ENCODE measurements at regions not wholly inside any gene's neighbourhood (a gene's known extent, or its start where the extent isn't known, plus 50 kb on each side); places are given as distances from the start of the nearest gene placed in this dataset.

DNA sequence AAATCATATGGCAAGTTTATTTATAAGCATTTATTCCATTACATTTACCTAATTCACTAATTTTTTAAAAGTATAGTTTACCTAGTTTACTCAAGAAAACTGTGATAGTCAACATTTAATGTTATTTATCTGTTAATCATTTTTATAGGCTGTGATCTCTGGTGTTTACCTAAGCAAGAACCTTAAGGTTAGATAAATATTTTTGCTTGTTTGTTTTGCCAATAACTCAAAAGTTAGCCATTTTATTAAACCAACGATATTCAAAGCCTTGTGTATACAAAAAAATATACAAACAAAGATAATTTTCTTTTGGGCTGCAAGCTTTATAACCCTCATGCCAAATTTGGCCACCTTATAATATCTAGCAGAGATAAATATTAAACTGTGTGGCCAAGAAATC, 157.3 kb downstream of the SLCO1B3 start:
- Histone ChIP-seq H3K36me3 (no peaks in the 10 kb centered on the region), H3K27me3 (replicated peaks; ENCODE audit: insufficient read depth) (no peaks in the 10 kb centered on the region), H3K9me3 (no peaks in the 10 kb centered on the region), H3K4me1 (replicated peaks) (no peaks in the 10 kb centered on the region), H3K4me3 (no peak overlapping the region), H3K27ac (no peak overlapping the region)
- 36% methylated on average over 1 of the region's 1 CpG for WGBS
- DNase-seq (ENCODE audit: low spot score), result no peak
- intact Hi-C loops (cut with DNase I), result no loop called here
- TF ChIP-seq POLR2AphosphoS5 (IDR thresholded peaks at IDR 0.05) (no peak), POLR2A (IDR thresholded peaks at IDR 0.05) (no peak), CTCF (IDR thresholded peaks at IDR 0.05) (no peak)

DNA sequence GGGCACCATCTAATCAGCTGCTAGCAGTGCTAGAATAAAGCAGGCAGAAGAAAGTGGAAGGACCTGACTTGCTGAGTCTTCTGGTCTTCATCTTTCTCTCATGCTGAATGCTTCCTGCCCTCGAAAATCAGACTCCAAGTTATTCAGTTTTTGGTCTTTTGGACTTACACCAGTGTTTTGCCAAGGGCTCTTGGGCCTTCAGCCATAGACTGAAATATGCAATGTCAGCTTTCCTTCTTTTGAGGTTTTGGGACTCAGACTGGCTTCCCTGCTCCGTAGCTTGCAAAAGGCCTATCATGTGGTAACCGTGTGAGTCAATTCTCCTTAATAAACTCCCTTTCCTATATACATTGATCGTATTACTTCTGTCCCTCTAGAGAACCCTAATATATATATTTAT, 159.3 kb downstream of the SLCO1B3 start:
- H3K36me3 ChIP-seq, result no peaks in the 10 kb centered on the region
- H3K9me3 ChIP-seq, result no peaks in the 10 kb centered on the region
- DNase-seq (ENCODE audit: low spot score), result no peak
- no peak overlapping the region for H3K4me3 ChIP-seq
- no peaks in the 10 kb centered on the region for H3K4me1 ChIP-seq (replicated peaks)
- H3K27ac ChIP-seq, result no peak overlapping the region
- 77% methylated on average over 4 of the region's 4 CpGs for WGBS
- intact Hi-C loops (cut with DNase I), result no loop called here
- H3K27me3 ChIP-seq (replicated peaks; ENCODE audit: insufficient read depth), result no peaks in the 10 kb centered on the region
- TF ChIP-seq CTCF (IDR thresholded peaks at IDR 0.05) (no peak), POLR2A (IDR thresholded peaks at IDR 0.05) (no peak), POLR2AphosphoS5 (IDR thresholded peaks at IDR 0.05) (no peak)

DNA sequence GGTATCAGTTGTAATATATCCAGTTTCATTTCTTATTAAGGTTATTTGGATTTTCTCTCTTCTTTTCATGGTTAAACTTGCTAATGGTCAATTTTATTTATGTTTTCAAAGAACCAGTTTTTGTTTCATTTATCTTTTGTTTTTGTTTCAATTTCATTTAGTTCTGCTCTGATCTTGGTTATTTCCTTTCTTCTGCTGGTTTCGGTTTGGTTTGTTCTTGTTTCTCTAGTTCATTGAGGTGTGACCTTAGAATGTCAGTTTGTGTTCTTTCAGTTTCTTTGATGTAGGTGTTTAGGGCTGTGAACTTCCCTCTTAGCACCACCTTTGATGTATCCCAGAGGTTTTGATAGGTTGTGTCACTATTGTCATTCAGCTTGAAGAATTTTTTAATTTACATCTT, 145.6 kb upstream of the SLCO1B1 start:
- intact Hi-C loops (cut with DNase I), result no loop called here
- Histone ChIP-seq H3K36me3 (no peaks in the 10 kb centered on the region), H3K9me3 (no peaks in the 10 kb centered on the region), H3K27ac (no peak overlapping the region), H3K27me3 (replicated peaks; ENCODE audit: insufficient read depth) (no peaks in the 10 kb centered on the region), H3K4me3 (no peak overlapping the region), H3K4me1 (replicated peaks) (no peaks in the 10 kb centered on the region)
- TF ChIP-seq POLR2A (IDR thresholded peaks at IDR 0.05) (no peak), POLR2AphosphoS5 (IDR thresholded peaks at IDR 0.05) (no peak), CTCF (IDR thresholded peaks at IDR 0.05) (no peak)
- WGBS, result 32% methylated on average over 1 of the region's 1 CpG
- no peak for DNase-seq (ENCODE audit: low spot score)

GRCh38 chr12:21001778-21002177, 129.2 kb upstream of the SLCO1B1 start:
- H3K9me3 ChIP-seq, result no peaks in the 10 kb centered on the region
- TF ChIP-seq CTCF (IDR thresholded peaks at IDR 0.05), result no peak
- TF ChIP-seq POLR2A (IDR thresholded peaks at IDR 0.05), result no peak
- no peak for TF ChIP-seq POLR2AphosphoS5 (IDR thresholded peaks at IDR 0.05)
- no peak overlapping the region for H3K27ac ChIP-seq
- WGBS, result 89% methylated on average over 2 of the region's 2 CpGs
- intact Hi-C loops (cut with DNase I), result no loop called here
- DNase-seq (ENCODE audit: low spot score), result no peak
- H3K36me3 ChIP-seq, result no peaks in the 10 kb centered on the region
- no peaks in the 10 kb centered on the region for H3K4me1 ChIP-seq (replicated peaks)
- H3K27me3 ChIP-seq (replicated peaks; ENCODE audit: insufficient read depth), result no peaks in the 10 kb centered on the region
- H3K4me3 ChIP-seq, result no peak overlapping the region

DNA sequence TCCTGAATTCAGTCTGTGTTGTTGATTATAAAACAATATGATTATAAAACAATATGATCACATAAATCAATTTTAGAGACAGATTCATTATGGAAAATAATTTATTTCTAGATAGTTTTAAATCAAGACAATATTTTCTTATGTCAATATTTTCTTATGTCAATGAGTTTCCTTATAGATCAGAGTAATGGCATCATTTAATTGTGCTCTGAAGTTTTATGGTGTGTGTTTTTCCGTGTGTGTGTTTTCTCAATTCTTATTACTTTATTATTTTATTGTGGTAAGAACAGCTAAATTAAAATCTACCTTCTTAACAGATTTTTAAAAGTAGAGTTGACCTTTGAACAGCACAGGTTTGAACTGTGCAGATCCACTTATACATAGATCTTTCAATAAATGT, 105.3 kb upstream of the SLCO1B1 start:
- TF ChIP-seq POLR2AphosphoS5 (IDR thresholded peaks at IDR 0.05) (no peak), POLR2A (IDR thresholded peaks at IDR 0.05) (no peak), CTCF (IDR thresholded peaks at IDR 0.05) (no peak)
- H3K9me3 ChIP-seq, result no peaks in the 10 kb centered on the region
- H3K27me3 ChIP-seq (replicated peaks; ENCODE audit: insufficient read depth), result no peaks in the 10 kb centered on the region
- 48% methylated on average over 1 of the region's 1 CpG for WGBS
- no peak overlapping the region for H3K4me3 ChIP-seq
- no peak overlapping the region for H3K27ac ChIP-seq
- intact Hi-C loops (cut with DNase I), result no loop called here
- DNase-seq (ENCODE audit: low spot score), result no peak
- no peaks in the 10 kb centered on the region for H3K4me1 ChIP-seq (replicated peaks)
- no peaks in the 10 kb centered on the region for H3K36me3 ChIP-seq
